WTC11 (cell line): ENCODE measurements at regions not wholly inside any gene's neighbourhood (a gene's known extent, or its start where the extent isn't known, plus 50 kb on each side); places are given as distances from the start of the nearest gene placed in this dataset.

ENCODE experiments used
- ATAC-seq: fragments of 200-7000 bp; cut with Tn5 transposase; 2 replicates; pipeline ENCODE4 v1.10.0; 2021; ENCODE audit warnings: mild to moderate bottlenecking, moderate library complexity
- CTCF ChIA-PET: fragments of 300-600 bp; sonication (Branson Sonifier 250); formaldehyde crosslinking; loops from one replicate; lab custom pipeline; 2021; ENCODE audit warnings: antibody characterized with exemption; lab: Charles Lee
- POLR2A ChIA-PET: fragments of 350-600 bp; sonication (Branson Sonifier 250); formaldehyde crosslinking; loops from one replicate; lab custom pipeline; 2021; ENCODE audit warnings: antibody characterized with exemption; lab: Charles Lee
- DNase-seq: peaks from one replicate; pipeline ENCODE4 v3.0.0; 2021; ENCODE audit warnings: low spot score
- H3K27ac Mint-ChIP-seq: 2 replicates; pipeline ENCODE4 v1.8.0; 2021; ENCODE audit warnings: mixed read lengths
- H3K27me3 Mint-ChIP-seq: 2 replicates; pipeline ENCODE4 v1.8.0; 2021; ENCODE audit warnings: low read depth, mild to moderate bottlenecking, moderate library complexity, mixed read lengths
- H3K36me3 Mint-ChIP-seq: 2 replicates; pipeline ENCODE4 v1.8.0; 2021; ENCODE audit warnings: mixed read lengths
- H3K4me1 Mint-ChIP-seq: 2 replicates; pipeline ENCODE4 v1.8.0; 2022; ENCODE audit warnings: mixed read lengths
- H3K4me3 Mint-ChIP-seq: 2 replicates; pipeline ENCODE4 v1.8.0; 2021; ENCODE audit warnings: mild to moderate bottlenecking, moderate library complexity, mixed read lengths
- H3K9me3 Mint-ChIP-seq: 2 replicates; pipeline ENCODE4 v1.8.0; 2021; ENCODE audit warnings: mixed read lengths
- AR ChIP-seq: fragments of 250-450 bp; sonication (Bioruptor Pico); IDR thresholded peaks from 2 replicates; pipeline ENCODE4 v1.9.0; 2021; ENCODE audit warnings: mild to moderate bottlenecking
- ATF1 ChIP-seq: sonication (generic); formaldehyde crosslinking; IDR thresholded peaks from 2 replicates; pipeline ENCODE4 v1.8.1; 2023; ENCODE audit warnings: mild to moderate bottlenecking, moderate library complexity, missing genetic modification reagents
- CBFB ChIP-seq: sonication (generic); formaldehyde crosslinking; IDR thresholded peaks from 2 replicates; pipeline ENCODE4 v1.8.1; 2022; ENCODE audit warnings: mild to moderate bottlenecking, low read depth, missing genetic modification reagents
- CREB1 ChIP-seq: sonication (generic); formaldehyde crosslinking; IDR thresholded peaks from 2 replicates; pipeline ENCODE4 v1.8.0; 2023; ENCODE audit warnings: mild to moderate bottlenecking, missing genetic modification reagents
- ETV6 ChIP-seq: sonication (generic); formaldehyde crosslinking; IDR thresholded peaks from 2 replicates; pipeline ENCODE4 v1.8.1; 2022; ENCODE audit warnings: mild to moderate bottlenecking, missing genetic modification reagents
- FOXJ3 ChIP-seq: sonication (generic); formaldehyde crosslinking; IDR thresholded peaks from 2 replicates; pipeline ENCODE4 v1.9.0; 2021; ENCODE audit warnings: missing genetic modification reagents, mild to moderate bottlenecking, borderline replicate concordance
- FOXP1 ChIP-seq: sonication (generic); formaldehyde crosslinking; IDR thresholded peaks from 2 replicates; pipeline ENCODE4 v1.8.0; 2022; ENCODE audit warnings: missing genetic modification reagents, mild to moderate bottlenecking, moderate library complexity, borderline replicate concordance
- GABPB1 ChIP-seq: sonication (generic); formaldehyde crosslinking; IDR thresholded peaks from 2 replicates; pipeline ENCODE4 v1.8.1; 2023; ENCODE audit warnings: mild to moderate bottlenecking, missing genetic modification reagents
- GRHL2 ChIP-seq: fragments of 250-450 bp; sonication (Bioruptor Pico); IDR thresholded peaks from 2 replicates; pipeline ENCODE4 v1.8.0; 2022; ENCODE audit warnings: mild to moderate bottlenecking, moderate library complexity; ENCODE audit not compliant: insufficient replicate concordance, severe bottlenecking
- IRF1 ChIP-seq: sonication (generic); formaldehyde crosslinking; IDR thresholded peaks from 2 replicates; pipeline ENCODE4 v1.8.0; 2023; ENCODE audit warnings: missing genetic modification reagents
- IRF2 ChIP-seq: sonication (generic); formaldehyde crosslinking; IDR thresholded peaks from 2 replicates; pipeline ENCODE4 v1.8.0; 2022; ENCODE audit warnings: low read depth, missing genetic modification reagents, borderline replicate concordance
- JUN ChIP-seq: sonication (generic); formaldehyde crosslinking; IDR thresholded peaks from 2 replicates; pipeline ENCODE4 v1.8.0; 2023; ENCODE audit warnings: mild to moderate bottlenecking, missing genetic modification reagents
- NR3C1 ChIP-seq: sonication (generic); formaldehyde crosslinking; conservative IDR thresholded peaks from 2 replicates; pipeline ENCODE4 v1.8.1; 2023; ENCODE audit warnings: low read depth, mild to moderate bottlenecking, missing genetic modification reagents
- OVOL2 ChIP-seq: fragments of 250-450 bp; sonication (Bioruptor Pico); IDR thresholded peaks from 2 replicates; pipeline ENCODE4 v1.9.0; 2021; ENCODE audit warnings: mild to moderate bottlenecking, borderline replicate concordance
- ZNF138 ChIP-seq: sonication (generic); formaldehyde crosslinking; conservative IDR thresholded peaks from 2 replicates; pipeline ENCODE4 v1.8.1; 2022; ENCODE audit warnings: mild to moderate bottlenecking, moderate library complexity, missing genetic modification reagents
- ZNF232 ChIP-seq: sonication (generic); formaldehyde crosslinking; IDR thresholded peaks from 2 replicates; pipeline ENCODE4 v1.8.0; 2022; ENCODE audit warnings: mild to moderate bottlenecking, missing genetic modification reagents
- ZNF263 ChIP-seq: sonication (generic); formaldehyde crosslinking; IDR thresholded peaks from 2 replicates; pipeline ENCODE4 v1.8.1; 2022; ENCODE audit warnings: low read depth, mild to moderate bottlenecking, moderate library complexity, missing genetic modification reagents
- TF ChIP-seq, protein P1 (sequence below): sonication (generic); formaldehyde crosslinking; IDR thresholded peaks from 2 replicates; pipeline ENCODE4 v1.8.1; 2023; ENCODE audit warnings: mild to moderate bottlenecking, missing genetic modification reagents
- TF ChIP-seq, protein P2 (sequence below): fragments of 250-450 bp; sonication (Bioruptor Pico); IDR thresholded peaks from 2 replicates; pipeline ENCODE4 v1.8.0; 2021; ENCODE audit warnings: mild to moderate bottlenecking
- TF ChIP-seq, protein P3 (sequence below): sonication (generic); formaldehyde crosslinking; IDR thresholded peaks from 2 replicates; pipeline ENCODE4 v1.8.0; 2022; ENCODE audit warnings: mild to moderate bottlenecking, missing genetic modification reagents

DNA sequence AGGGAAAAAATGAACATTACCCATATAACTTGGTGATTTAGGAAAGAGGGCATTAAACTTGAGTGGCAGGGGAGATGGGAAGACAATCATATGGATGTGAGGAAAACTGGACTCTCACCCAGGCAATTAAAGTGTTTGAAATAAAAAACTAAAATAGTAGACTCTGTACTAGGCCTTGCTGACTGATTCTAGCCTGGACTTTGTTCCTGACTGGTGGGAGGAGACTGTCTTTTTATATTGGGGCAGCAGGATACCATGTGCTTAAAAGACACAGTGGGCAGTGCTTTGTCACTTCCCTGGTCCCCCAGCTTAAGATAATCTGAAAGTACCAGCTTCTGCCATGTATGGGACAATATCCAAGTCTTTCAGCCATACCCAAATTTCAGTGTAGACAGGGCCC, 107.0 kb downstream of the ACTL7B start:
- no peak for ATAC-seq
- H3K27me3 Mint-ChIP-seq: no peaks in the 10 kb centered on the region
- no peak for DNase-seq
- H3K27ac Mint-ChIP-seq: no peak overlapping the region
- no peaks in the 10 kb centered on the region for H3K36me3 Mint-ChIP-seq
- no peak overlapping the region for H3K4me3 Mint-ChIP-seq
- no peaks in the 10 kb centered on the region for H3K4me1 Mint-ChIP-seq
- no peak for TF ChIP-seq IRF2
- no peak for TF ChIP-seq IRF1 (CRISPR knock-in tag)
- no peak for TF ChIP-seq ETV6 (CRISPR knock-in tag)
- TF ChIP-seq OVOL2 (CRISPR knock-in tag): no peak
- TF ChIP-seq, protein P1, sequence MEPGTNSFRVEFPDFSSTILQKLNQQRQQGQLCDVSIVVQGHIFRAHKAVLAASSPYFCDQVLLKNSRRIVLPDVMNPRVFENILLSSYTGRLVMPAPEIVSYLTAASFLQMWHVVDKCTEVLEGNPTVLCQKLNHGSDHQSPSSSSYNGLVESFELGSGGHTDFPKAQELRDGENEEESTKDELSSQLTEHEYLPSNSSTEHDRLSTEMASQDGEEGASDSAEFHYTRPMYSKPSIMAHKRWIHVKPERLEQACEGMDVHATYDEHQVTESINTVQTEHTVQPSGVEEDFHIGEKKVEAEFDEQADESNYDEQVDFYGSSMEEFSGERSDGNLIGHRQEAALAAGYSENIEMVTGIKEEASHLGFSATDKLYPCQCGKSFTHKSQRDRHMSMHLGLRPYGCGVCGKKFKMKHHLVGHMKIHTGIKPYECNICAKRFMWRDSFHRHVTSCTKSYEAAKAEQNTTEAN (CRISPR knock-in tag): no peak
- CTCF ChIA-PET: no interaction called here
- peaks cover 6% of the 10 kb centered on the region for H3K9me3 Mint-ChIP-seq
- POLR2A ChIA-PET: no interaction called here

DNA sequence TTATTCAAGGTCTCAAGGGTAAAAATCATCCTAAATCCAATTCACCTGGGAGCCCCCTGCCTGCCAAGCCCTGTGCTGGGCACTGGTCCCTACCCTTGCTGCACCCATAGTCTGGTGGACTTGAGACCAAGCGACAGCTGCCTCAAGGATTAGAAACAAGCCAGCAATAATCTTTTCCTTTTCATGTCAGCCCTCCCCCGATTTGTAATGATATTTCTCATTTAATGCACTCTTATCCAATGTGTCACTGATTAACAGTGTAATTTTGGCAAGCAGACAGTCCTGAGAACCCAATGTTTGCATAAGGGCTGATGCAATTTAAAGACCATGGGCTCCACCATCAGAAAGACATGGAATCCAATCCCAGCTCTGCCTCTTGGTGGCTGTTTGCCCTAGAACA, 108.9 kb downstream of the ACTL7B start:
- DNase-seq (no peak), ATAC-seq (no peak)
- no peak overlapping the region for H3K27ac Mint-ChIP-seq
- H3K4me1 Mint-ChIP-seq: no peaks in the 10 kb centered on the region
- H3K36me3 Mint-ChIP-seq: no peaks in the 10 kb centered on the region
- TF ChIP-seq ZNF232 (CRISPR knock-in tag) (no peak), ZNF263 (CRISPR knock-in tag) (no peak), ATF1 (CRISPR knock-in tag) (no peak), GABPB1 (CRISPR knock-in tag) (peak; percentile 92)
- TF ChIP-seq, protein P2, sequence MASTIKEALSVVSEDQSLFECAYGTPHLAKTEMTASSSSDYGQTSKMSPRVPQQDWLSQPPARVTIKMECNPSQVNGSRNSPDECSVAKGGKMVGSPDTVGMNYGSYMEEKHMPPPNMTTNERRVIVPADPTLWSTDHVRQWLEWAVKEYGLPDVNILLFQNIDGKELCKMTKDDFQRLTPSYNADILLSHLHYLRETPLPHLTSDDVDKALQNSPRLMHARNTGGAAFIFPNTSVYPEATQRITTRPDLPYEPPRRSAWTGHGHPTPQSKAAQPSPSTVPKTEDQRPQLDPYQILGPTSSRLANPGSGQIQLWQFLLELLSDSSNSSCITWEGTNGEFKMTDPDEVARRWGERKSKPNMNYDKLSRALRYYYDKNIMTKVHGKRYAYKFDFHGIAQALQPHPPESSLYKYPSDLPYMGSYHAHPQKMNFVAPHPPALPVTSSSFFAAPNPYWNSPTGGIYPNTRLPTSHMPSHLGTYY (CRISPR knock-in tag): no peak
- ChIA-PET POLR2A (no interaction called here), CTCF (no interaction called here)
- H3K9me3 Mint-ChIP-seq: peaks cover 4% of the 10 kb centered on the region; the same call in 1 of the 2 replicates
- no peaks in the 10 kb centered on the region for H3K27me3 Mint-ChIP-seq
- no peak overlapping the region for H3K4me3 Mint-ChIP-seq

- DNase-seq: no peak
- no peaks in the 10 kb centered on the region for H3K4me1 Mint-ChIP-seq
- H3K27me3 Mint-ChIP-seq: no peaks in the 10 kb centered on the region
- no peak for TF ChIP-seq FOXJ3
- no peak for TF ChIP-seq IRF1 (CRISPR knock-in tag)
- H3K36me3 Mint-ChIP-seq: no peaks in the 10 kb centered on the region
- peaks cover 4% of the 10 kb centered on the region; the same call in 1 of the 2 replicates for H3K9me3 Mint-ChIP-seq
- no peak for ATAC-seq
- no peak overlapping the region for H3K27ac Mint-ChIP-seq
- ChIA-PET CTCF (interaction anchor here (0.9 to 1.1 kb wide), 3 partner anchors 16 to 622 kb away, joined by 3 read pairs; no protein-coding TSS in a partner anchor), POLR2A (no interaction called here)
- no peak overlapping the region for H3K4me3 Mint-ChIP-seq
These were observed 109.8 kb downstream of the ACTL7B start for GRCh38 chr9:108746001-108746400.

- ATAC-seq (no peak), DNase-seq (no peak)
- no peak overlapping the region for H3K27ac Mint-ChIP-seq
- peaks cover 4% of the 10 kb centered on the region; the same call in 1 of the 2 replicates for H3K9me3 Mint-ChIP-seq
- no peak overlapping the region for H3K4me3 Mint-ChIP-seq
- no peaks in the 10 kb centered on the region for H3K27me3 Mint-ChIP-seq
- no peaks in the 10 kb centered on the region for H3K36me3 Mint-ChIP-seq
- no peak for TF ChIP-seq FOXP1 (CRISPR knock-in tag)
- CTCF ChIA-PET: no interaction called here
- no peaks in the 10 kb centered on the region for H3K4me1 Mint-ChIP-seq
- POLR2A ChIA-PET: no interaction called here
These were observed 111.1 kb downstream of the ACTL7B start for GRCh38 chr9:108744641-108745040.

GRCh38 chr9:108743901-108744371, 111.8 kb downstream of the ACTL7B start:
- no peaks in the 10 kb centered on the region for H3K36me3 Mint-ChIP-seq
- no peak overlapping the region for H3K27ac Mint-ChIP-seq
- no peaks in the 10 kb centered on the region for H3K4me1 Mint-ChIP-seq
- DNase-seq (no peak), ATAC-seq (peak; percentile 59)
- no peak overlapping the region for H3K4me3 Mint-ChIP-seq
- H3K27me3 Mint-ChIP-seq: no peaks in the 10 kb centered on the region
- POLR2A ChIA-PET: no interaction called here
- CTCF ChIA-PET: no interaction called here
- H3K9me3 Mint-ChIP-seq: peaks cover 4% of the 10 kb centered on the region; the same call in 1 of the 2 replicates
- no peak for TF ChIP-seq NR3C1
- no peak for TF ChIP-seq CBFB (CRISPR knock-in tag)
- no peak for TF ChIP-seq ZNF138
- TF ChIP-seq AR (CRISPR knock-in tag): no peak
- TF ChIP-seq, protein P3, sequence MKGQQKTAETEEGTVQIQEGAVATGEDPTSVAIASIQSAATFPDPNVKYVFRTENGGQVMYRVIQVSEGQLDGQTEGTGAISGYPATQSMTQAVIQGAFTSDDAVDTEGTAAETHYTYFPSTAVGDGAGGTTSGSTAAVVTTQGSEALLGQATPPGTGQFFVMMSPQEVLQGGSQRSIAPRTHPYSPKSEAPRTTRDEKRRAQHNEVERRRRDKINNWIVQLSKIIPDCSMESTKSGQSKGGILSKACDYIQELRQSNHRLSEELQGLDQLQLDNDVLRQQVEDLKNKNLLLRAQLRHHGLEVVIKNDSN (CRISPR knock-in tag): no peak
- no peak for TF ChIP-seq CREB1 (CRISPR knock-in tag)
- no peak for TF ChIP-seq GRHL2 (CRISPR knock-in tag)
- TF ChIP-seq JUN (CRISPR knock-in tag): no peak
